HPDE6-E6E7 (cell line): ENCODE measurements at regions not wholly inside any gene's neighbourhood (a gene's known extent, or its start where the extent isn't known, plus 50 kb on each side); places are given as distances from the start of the nearest gene placed in this dataset.
"Not testable (repeated sequence)": the region's sequence is repeated elsewhere in the genome, so short reads cannot be mapped to it uniquely, and the experiment has no call there.

Experiments
- DNase-seq: peaks from one replicate; pipeline ENCODE4 v3.0.0; 2011; ENCODE audit warnings: missing footprints; ENCODE audit errors: extremely low spot score

DNA sequence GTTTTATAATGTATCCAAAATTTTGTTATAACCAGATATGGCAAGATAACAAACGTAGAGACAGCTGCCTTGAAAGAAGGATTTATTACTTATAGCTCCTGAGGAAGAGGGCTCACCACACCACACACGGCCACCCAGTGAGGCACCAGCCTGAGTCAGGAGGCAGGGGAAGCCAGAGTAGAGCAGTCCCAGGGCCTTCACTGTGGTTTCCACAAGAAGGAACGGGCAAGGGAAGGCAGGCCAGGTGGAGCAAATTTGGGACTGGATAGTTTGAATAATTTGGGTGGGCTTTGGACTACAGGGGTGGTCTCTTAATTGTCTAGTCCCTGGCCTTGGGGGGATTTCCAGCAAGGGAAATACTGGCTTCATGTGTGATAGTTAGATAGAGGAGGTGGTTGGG is 72.5 kb downstream of the RRAGC start:
- DNase-seq, result no peak

GRCh38 chr1:38786040-38786436 is 73.5 kb downstream of the RRAGC start:
- no peak for DNase-seq

DNA sequence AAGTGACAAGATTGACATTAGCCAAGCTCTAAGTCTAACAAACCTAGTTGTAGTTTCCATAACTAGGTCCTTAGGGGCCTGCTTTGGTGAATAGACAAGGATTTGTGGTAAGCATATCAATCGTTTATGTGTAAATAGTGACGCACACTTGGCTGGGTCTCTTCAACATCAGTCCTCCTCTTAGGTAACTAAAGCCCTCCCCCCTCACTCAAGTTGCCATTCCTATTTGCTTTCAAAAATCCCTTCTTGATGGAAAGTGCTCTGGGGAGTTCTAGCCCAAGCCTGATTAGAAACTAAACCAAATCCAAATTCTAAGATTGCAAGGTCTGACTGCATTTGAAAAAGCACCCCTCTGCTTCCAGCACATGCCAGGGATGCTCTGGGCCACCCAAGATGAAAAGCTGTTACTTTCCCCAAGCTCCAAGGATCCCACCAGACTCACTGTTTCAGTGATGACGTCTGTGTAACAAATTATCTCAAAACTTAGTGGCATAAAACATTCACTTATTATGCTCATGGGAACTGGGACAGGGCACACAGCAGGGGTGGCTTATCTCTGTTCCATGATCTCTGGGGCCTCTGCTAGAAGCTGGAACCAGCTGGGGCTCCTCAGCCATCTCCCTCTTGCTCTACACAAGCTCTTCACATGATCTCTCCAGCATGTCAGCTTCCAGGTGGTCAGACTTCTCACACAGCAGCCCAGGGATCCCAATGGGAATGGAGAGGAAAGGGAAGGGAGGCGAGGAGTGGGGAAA is 74.1 kb downstream of the RRAGC start:
- DNase-seq, result no peak

DNA sequence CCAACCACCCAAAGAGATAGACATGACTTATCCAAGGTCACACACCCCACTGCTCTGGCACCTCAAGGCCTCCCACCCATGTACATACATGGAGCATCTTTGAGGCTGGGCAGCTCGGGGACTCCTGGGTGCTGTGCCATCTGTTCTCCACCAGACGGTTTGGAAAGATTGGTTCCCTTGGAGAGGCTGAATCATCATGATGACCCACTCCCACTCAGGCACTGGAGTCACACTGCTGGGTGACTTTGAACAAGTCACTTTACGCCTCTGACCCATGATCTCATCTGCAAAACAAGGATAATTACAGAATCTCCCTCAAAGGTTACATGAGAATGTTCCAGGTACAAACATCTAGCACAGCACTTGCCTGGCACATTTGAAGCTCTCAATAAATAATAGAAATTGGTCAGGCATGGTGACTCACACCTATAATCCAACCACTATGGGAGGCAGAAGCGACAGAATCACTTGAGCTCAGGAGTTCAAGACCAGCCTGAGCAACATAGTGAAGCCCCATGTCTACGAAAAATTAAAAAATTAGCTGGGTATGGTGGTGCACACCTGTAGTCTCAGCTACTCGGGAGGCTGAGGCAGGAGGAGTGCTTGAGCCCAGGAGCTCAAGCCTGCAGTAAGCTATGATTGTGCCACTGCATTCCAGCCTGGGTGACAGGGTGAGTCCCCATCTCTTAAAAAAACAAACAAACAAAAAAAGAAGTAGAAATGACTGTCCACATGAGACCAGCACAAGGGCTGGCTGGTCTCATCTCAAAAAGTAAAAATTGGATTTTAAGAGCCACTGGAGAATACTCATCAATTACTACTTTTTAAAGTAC is 74.9 kb downstream of the RRAGC start:
- no peak for DNase-seq

- DNase-seq, result no peak
Measured at GRCh38 chr1:38783640-38784229, 75.8 kb downstream of the RRAGC start.

DNA sequence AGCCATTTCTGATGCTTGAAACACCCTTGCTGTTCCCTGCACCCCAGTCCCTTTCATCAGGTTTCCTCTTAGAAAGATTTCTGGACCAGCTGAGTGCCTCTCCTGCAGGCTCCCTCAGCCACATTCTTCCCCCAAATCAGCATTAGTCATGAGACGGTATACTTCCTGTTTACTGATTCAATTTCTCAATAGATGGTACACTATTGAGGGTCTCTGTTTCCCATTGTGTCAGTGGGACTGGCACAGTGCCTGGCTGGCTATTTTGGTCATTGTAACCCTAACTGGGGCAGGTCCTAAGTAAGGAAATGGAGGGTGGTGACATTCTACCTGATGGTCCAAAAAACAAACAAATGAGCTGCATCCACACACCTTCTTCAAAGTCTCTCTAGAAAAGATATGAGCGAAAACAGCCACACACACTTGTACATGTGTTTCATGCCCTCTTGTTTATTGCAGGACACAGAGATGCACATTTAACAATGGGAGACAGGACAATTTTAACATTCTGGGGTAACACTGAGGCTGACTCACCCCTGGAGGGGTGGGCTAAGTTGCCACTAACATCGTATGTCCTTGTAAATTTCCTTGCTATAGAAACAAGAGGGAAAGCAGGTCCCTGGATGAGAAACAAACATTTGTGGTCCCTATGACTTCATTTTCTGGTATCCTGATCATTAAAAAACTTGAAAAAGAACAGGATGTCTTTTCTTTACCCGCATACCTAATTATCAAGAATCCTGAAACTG is 77.5 kb downstream of the RRAGC start:
- no peak for DNase-seq

DNA sequence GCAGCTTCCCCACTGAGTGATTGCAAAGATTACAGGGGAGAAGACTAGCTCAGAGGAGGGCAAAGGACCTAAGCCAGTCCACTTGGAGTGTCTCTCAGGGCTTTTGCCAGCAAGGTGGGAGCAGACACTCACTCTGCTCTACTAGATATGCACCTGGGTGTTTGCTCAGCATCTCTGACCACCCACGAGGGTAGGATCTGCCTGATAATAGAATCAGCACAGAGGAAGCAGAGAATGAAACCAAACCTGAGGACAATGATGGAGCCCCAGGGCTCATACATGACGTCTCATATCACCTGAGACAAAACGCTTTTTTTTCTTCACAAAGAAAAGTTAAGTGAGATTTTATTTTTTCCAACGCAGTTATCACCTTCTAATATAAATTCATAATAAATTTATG is 79.4 kb downstream of the RRAGC start:
- DNase-seq, result no peak

DNA sequence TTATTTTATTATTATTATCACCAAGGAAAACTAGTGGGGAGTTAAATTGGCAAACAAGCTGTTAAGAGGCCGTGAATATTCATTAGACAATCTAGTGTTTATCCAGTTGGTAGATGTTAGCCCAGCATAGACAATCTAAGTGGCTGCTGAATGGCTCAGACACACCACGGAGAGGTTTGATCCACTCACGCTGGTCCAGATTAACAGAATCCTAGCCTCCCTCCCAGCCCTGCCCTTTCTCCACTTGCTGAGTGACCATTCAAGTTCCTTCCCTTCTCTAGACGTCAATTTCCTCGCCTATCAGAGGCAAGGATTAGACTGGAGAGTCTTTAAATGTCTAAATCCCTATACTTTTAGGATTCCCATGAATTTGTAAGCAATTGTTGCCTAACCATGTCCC is 80.1 kb downstream of the RRAGC start:
- DNase-seq, result no peak

- DNase-seq, result no peak
Measured at GRCh38 chr1:38778521-38778920, 81.1 kb downstream of the RRAGC start.

GRCh38 chr1:38778051-38778450 is 81.5 kb downstream of the RRAGC start:
- DNase-seq, result no peak

DNA sequence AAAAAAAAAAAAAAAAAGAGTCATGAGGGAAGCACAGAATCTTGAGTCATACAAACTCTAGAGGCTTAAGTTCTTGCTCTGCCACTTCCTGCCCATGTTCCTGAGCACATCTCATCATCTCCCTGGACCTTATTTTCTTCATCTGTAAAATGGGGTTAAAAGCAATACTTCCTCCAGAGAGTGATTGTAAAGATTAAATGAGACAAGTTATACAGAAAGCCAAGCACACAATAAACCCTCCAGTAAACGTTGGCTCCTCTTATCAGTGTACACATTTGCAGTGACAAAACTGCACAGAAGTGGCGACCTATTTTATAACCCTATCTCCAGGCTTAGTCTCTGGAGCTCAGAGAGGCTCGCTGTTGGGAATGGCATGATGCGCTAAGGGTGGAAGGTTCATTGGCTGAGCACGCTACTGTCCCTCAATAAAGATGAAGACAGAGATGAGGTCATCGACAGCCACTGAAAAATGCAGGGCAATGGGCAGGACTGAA is 82.1 kb downstream of the RRAGC start:
- no peak for DNase-seq

- DNase-seq, result no peak
Measured at GRCh38 chr1:38776466-38777065, 83.0 kb downstream of the RRAGC start.

DNA sequence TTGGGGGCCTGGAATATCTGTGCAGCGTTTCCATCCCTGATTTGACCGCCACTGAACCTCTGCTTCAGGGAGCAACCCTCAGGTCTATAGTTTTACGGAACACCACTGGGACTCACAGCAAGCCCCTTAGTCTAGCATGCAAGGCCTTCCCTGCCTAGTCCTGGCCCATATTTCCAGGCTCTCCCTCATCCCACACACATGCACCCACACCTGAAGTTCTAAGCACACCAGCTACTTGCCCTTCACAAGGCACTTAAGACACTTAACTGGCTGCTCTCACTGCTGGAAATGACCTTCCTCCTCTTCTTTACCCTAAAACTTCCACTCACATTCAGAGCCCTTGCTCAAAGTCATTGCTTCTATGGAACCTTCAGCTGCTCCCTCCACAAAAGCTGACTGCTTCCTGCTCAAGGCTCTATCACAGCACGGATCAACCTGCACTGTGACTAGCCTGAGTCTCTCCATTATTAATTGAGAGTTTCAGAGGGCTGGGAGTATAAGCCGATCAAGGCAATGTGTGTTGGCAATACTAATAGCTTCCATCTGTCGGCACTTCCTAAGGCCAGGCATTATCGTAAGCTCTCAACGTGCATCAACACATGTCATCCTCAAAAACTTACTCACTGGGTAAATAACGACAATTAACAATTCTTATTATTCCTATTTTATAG is 84.3 kb downstream of the RRAGC start:
- no peak for DNase-seq

- DNase-seq, result no peak
Measured at GRCh38 chr1:38773483-38773882, 86.1 kb downstream of the RRAGC start.

DNA sequence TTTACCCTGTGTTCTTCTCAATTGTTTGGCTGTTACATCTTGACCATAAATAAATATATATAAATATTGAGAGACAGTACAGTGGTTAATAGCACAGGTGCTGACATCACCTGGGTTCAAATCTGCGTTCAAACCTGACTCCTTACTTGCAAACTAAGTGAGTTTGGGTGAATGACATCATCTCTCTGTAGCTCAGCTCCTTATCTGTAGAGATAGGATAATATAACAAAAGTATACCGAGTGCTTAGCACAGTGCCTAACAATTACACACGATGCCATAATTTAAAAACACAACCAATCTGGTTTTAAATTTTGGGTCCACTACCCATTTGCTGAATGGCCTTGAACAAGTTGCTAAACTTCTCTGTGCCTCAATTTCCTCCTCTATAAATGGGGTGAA is 86.6 kb downstream of the RRAGC start:
- DNase-seq, result no peak

DNA sequence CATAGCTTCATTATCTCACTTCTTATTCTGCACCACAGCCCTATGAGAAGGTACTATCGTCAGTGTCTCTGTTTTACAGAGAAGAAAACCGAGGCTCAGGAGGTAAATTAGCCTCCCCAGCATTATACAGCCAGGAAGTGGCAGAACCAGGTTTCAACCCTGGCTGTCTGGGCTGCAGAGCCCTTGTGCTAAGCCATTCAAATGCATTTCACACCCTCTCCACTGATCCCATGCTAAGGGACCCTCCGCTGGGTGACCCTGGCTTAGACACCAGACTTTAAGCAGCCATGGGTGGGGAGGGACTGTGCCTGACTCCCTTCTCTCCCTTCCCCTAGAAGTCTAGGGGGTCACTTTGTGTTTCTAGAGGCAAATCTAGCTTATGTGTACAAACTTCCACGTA is 87.5 kb downstream of the RRAGC start:
- DNase-seq, result no peak

DNA sequence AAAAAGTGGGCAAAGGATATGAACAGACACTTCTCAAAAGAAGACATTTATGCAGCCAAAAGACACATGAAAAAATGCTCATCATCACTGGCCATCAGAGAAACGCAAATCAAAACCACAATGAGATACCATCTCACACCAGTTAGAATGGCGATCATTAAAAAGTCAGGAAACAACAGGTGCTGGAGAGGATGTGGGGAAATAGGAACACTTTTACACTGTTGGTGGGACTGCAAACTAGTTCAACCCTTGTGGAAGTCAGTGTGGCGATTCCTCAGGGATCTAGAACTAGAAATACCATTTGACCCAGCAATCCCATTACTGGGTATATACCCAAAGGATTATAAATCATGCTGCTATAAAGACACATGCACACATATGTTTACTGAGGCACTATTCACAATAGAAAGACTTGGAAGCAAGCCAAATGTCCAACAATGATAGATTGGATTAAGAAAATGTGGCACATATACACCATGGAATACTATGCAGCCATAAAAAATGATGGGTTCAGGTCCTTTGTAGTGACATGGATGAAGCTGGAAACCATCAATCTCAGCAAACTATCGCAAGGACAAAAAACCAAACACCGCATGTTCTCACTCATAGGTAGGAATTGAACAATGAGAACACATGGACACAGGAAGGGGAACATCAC is 88.9 kb downstream of the RRAGC start:
- not testable (repeated sequence) for DNase-seq

- no peak for DNase-seq
Measured at GRCh38 chr1:38766125-38766524, 93.4 kb downstream of the RRAGC start.

DNA sequence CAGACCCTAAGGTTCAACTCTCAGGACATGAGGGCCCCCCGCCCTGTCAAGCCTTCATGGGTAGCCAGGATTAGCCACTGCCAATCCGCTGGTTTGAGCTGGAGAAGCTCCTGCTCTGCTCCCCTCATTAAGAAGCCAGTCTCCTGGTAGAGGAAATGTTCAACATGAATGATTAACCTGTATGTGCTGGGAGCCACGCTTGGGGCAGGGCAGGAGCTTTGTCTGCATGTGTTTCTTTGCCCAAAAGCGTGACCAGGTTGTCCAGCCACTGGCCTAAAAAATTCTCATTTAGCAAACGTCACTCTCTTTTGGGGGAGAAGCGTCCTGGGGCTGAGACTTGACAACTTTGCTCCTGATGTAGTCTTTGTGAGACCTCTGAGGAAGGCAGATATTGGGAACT is 96.5 kb downstream of the RRAGC start:
- DNase-seq, result no peak

DNA sequence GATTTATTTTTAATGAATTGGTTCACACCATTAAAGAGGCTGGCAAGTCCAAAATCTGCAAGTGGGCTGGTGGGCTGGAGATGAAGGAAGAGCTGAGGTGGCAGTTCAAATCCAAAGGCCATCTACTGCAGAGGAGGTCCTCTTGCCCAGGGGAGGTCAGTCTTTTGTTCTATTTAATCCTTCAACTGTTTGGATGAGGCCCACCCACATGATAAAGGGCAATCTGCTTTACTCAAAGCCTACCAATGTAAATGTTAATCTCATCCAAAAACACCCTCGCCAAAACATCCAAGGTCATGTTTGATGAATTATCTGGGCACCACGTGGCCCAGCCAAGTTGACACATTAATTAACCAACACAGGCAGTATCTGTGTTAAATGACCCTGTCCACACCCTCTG is 99.0 kb downstream of the RRAGC start:
- DNase-seq, result no peak
